Nephron progenitor cell (in vitro differentiated cells): ENCODE measurements at regions not wholly inside any gene's neighbourhood (a gene's known extent, or its start where the extent isn't known, plus 50 kb on each side); places are given as distances from the start of the nearest gene placed in this dataset.

Experiments
- DNase-seq: peaks from one replicate; pipeline ENCODE4 v3.0.0; 2021
- H3K27ac Mint-ChIP-seq: 2 replicates; pipeline ENCODE4 v1.8.0; 2021; ENCODE audit warnings: mild to moderate bottlenecking, moderate library complexity, mixed read lengths
- H3K27me3 Mint-ChIP-seq: 2 replicates; pipeline ENCODE4 v1.8.0; 2021; ENCODE audit warnings: mild to moderate bottlenecking, low read depth, mixed read lengths; ENCODE audit not compliant: poor library complexity
- H3K36me3 Mint-ChIP-seq: 2 replicates; pipeline ENCODE4 v1.8.0; 2021; ENCODE audit warnings: low read depth, mixed read lengths
- H3K4me1 Mint-ChIP-seq: 2 replicates; pipeline ENCODE4 v1.8.0; 2021; ENCODE audit warnings: mixed read lengths
- H3K4me3 Mint-ChIP-seq: 2 replicates; pipeline ENCODE4 v1.8.0; 2021; ENCODE audit warnings: mild to moderate bottlenecking, moderate library complexity, mixed read lengths
- H3K9me3 Mint-ChIP-seq: 2 replicates; pipeline ENCODE4 v1.8.0; 2021; ENCODE audit warnings: mild to moderate bottlenecking, moderate library complexity, mixed read lengths
- TF ChIP-seq, protein P1 (sequence below): fragments of 200-600 bp; sonication (generic); IDR thresholded peaks from 2 replicates; pipeline ENCODE4 v1.5.0; 2021; ENCODE audit warnings: antibody characterized with exemption

GRCh38 chr3:145817870-145818483, 343.0 kb downstream of the PLOD2 start:
- no peak overlapping the region for H3K27ac Mint-ChIP-seq

DNA sequence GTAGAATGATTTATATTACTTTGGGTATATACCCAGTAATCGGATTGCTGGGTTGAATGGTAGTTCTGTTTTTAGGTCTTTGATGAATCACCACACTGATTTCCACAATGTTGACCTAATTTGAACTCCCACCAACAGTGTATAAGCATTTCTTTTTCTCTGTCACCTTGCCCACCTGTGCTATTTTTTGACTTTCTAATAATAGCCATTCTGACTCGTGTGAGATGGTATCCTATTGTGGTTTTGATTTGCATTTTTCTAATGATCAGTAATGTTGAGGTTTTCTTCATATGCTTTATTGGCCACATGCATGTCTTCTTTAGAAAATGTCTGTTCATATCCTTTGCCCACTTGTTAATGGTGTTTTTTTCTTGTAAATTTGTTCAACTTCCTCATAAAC, 340.8 kb downstream of the PLOD2 start:
- Mint-ChIP-seq H3K36me3 (no peaks in the 10 kb centered on the region), H3K27ac (no peak overlapping the region), H3K4me3 (no peak overlapping the region), H3K4me1 (no peaks in the 10 kb centered on the region), H3K9me3 (peaks cover 28% of the 10 kb centered on the region), H3K27me3 (no peaks in the 10 kb centered on the region)
- TF ChIP-seq, protein P1, sequence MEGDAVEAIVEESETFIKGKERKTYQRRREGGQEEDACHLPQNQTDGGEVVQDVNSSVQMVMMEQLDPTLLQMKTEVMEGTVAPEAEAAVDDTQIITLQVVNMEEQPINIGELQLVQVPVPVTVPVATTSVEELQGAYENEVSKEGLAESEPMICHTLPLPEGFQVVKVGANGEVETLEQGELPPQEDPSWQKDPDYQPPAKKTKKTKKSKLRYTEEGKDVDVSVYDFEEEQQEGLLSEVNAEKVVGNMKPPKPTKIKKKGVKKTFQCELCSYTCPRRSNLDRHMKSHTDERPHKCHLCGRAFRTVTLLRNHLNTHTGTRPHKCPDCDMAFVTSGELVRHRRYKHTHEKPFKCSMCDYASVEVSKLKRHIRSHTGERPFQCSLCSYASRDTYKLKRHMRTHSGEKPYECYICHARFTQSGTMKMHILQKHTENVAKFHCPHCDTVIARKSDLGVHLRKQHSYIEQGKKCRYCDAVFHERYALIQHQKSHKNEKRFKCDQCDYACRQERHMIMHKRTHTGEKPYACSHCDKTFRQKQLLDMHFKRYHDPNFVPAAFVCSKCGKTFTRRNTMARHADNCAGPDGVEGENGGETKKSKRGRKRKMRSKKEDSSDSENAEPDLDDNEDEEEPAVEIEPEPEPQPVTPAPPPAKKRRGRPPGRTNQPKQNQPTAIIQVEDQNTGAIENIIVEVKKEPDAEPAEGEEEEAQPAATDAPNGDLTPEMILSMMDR: no peak
- DNase-seq: no peak

More at GRCh38 chr3:145817870-145818483, 343.0 kb downstream of the PLOD2 start:
- no peak for DNase-seq
- no peaks in the 10 kb centered on the region for H3K27me3 Mint-ChIP-seq
- H3K36me3 Mint-ChIP-seq: no peaks in the 10 kb centered on the region
- H3K4me1 Mint-ChIP-seq: no peaks in the 10 kb centered on the region
- H3K4me3 Mint-ChIP-seq: no peak overlapping the region
- peaks cover 12% of the 10 kb centered on the region for H3K9me3 Mint-ChIP-seq
- TF ChIP-seq, protein P1: no peak

- no peak overlapping the region for H3K27ac Mint-ChIP-seq
- H3K9me3 Mint-ChIP-seq: no peaks in the 10 kb centered on the region
- no peaks in the 10 kb centered on the region for H3K4me1 Mint-ChIP-seq
- H3K36me3 Mint-ChIP-seq: no peaks in the 10 kb centered on the region
- no peak overlapping the region for H3K4me3 Mint-ChIP-seq
- TF ChIP-seq, protein P1: no peak
- H3K27me3 Mint-ChIP-seq: no peaks in the 10 kb centered on the region
- DNase-seq: no peak
Observed at GRCh38 chr3:145842294-145842902, 318.6 kb downstream of the PLOD2 start.

GRCh38 chr3:145843561-145843960, 317.4 kb downstream of the PLOD2 start:
- TF ChIP-seq, protein P1: no peak
- Mint-ChIP-seq H3K27ac (no peak overlapping the region), H3K36me3 (no peaks in the 10 kb centered on the region), H3K4me1 (no peaks in the 10 kb centered on the region), H3K4me3 (no peak overlapping the region), H3K9me3 (no peaks in the 10 kb centered on the region), H3K27me3 (no peaks in the 10 kb centered on the region)
- DNase-seq: no peak

DNA sequence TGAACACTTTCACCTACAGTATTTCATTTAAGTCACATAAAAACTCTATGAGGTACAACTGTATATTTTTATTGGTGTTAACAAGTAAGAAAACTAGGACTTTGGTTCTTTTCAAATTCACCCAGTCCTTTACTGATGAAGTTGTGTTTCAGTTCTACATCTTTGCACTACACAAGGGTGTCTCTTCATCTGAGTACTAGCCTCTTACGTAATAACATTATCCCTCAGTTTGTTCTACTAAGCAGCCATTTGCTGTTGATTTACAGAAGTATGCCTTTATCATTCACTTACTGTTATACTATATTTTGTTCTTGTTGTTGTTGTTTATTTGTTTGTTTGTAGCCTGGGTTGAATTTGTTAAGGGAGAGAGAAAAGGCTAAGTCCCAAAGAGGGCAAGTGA, 311.9 kb downstream of the PLOD2 start:
- TF ChIP-seq, protein P1: no peak
- H3K9me3 Mint-ChIP-seq: no peaks in the 10 kb centered on the region
- no peaks in the 10 kb centered on the region for H3K4me1 Mint-ChIP-seq
- H3K4me3 Mint-ChIP-seq: no peak overlapping the region
- no peaks in the 10 kb centered on the region for H3K36me3 Mint-ChIP-seq
- no peaks in the 10 kb centered on the region for H3K27me3 Mint-ChIP-seq
- DNase-seq: no peak
- no peak overlapping the region for H3K27ac Mint-ChIP-seq

DNA sequence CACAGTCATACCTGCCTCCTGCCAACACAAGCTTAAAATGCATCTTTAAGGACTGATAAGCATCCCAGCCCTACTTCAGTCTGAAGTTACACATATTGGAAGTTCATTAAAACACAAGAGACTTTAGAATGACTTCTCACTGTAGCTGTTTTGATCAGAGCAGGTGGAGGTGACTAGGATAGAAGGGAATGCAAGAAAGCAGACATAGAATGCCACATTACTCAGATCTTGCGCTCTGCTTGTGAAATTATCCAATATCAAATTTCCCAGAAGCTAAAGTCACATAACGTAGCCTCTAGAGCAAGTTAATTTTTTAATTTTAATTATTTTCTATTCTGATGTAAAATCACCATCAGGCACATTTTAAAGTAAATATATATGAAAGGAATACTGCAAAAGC, 306.5 kb downstream of the PLOD2 start:
- no peak overlapping the region for H3K4me3 Mint-ChIP-seq
- H3K4me1 Mint-ChIP-seq: no peaks in the 10 kb centered on the region
- no peak overlapping the region for H3K27ac Mint-ChIP-seq
- no peaks in the 10 kb centered on the region for H3K27me3 Mint-ChIP-seq
- no peaks in the 10 kb centered on the region for H3K9me3 Mint-ChIP-seq
- TF ChIP-seq, protein P1: no peak
- no peaks in the 10 kb centered on the region for H3K36me3 Mint-ChIP-seq
- DNase-seq: no peak
